H1 (cell line): ENCODE measurements at regions not wholly inside any gene's neighbourhood (a gene's known extent, or its start where the extent isn't known, plus 50 kb on each side); places are given as distances from the start of the nearest gene placed in this dataset.

ENCODE experiments used
- CTBP2 ChIP-seq: IDR thresholded peaks from 2 replicates; pipeline ENCODE4 v1.7.0; 2011; ENCODE audit warnings: borderline replicate concordance, mild to moderate bottlenecking, moderate library complexity, mixed read lengths, low read length; ENCODE audit not compliant: insufficient read depth, insufficient read length
- GTF2F1 ChIP-seq: IDR thresholded peaks from 2 replicates; pipeline ENCODE4 v1.6.1; 2012; ENCODE audit warnings: low read depth, low read length, improper control_type of control experiment, borderline replicate concordance
- HDAC6 ChIP-seq: IDR thresholded peaks from one replicate; pipeline ENCODE4 v1.7.1; 2012; ENCODE audit warnings: low read depth, mild to moderate bottlenecking, inconsistent platforms, low read length, moderate library complexity
- JUND ChIP-seq: IDR thresholded peaks from 2 replicates; pipeline ENCODE4 v1.6.1; 2011; ENCODE audit warnings: mild to moderate bottlenecking, improper control_type of control experiment, low read length
- KDM4A ChIP-seq: IDR thresholded peaks from one replicate; pipeline ENCODE4 v1.7.1; 2012; ENCODE audit warnings: low read depth, mild to moderate bottlenecking, moderate library complexity, low read length, inconsistent platforms; ENCODE audit not compliant: severe bottlenecking
- NRF1 ChIP-seq: IDR thresholded peaks from 2 replicates; pipeline ENCODE4 v1.6.1; 2011; ENCODE audit warnings: mild to moderate bottlenecking, low read depth, low read length, improper control_type of control experiment
- ZNF274 ChIP-seq: IDR thresholded peaks from 2 replicates; pipeline ENCODE4 v1.7.0; 2012; ENCODE audit warnings: low read length, borderline replicate concordance; ENCODE audit errors: extremely low read depth

DNA sequence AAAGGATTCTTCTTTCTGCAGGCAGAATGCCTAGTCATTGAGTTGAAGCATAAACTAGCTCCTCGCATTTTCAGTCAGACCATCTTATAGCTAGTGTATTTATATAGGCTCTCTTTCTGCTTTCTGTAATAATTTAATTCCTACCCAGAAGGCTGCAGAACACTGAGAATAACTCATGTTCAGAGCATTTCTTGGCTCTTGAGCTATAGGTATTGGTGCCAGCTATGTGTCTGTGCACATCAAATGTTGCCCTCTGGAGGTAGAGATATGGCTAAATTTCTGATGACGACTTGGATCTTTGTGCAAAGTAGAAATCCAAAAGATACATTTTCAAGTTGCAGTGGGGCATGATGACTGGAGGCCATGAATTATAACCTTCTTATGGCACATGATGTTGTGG is 336.2 kb upstream of the TPM1 start (continued):
- TF ChIP-seq HDAC6 (no peak), KDM4A (no peak), NRF1 (no peak), GTF2F1 (no peak), CTBP2 (no peak), JUND (no peak), ZNF274 (no peak)
